Breast epithelium (tissue), 3 donors: ENCODE measurements at regions not wholly inside any gene's neighbourhood (a gene's known extent, or its start where the extent isn't known, plus 50 kb on each side); places are given as distances from the start of the nearest gene placed in this dataset.

Experiments
- CTCF ChIP-seq, 3 donors: fragments of 450-650 bp; IDR thresholded peaks; one replicate each; pipeline ENCODE4 v1.5.1; 2016 to 2017; ENCODE audit warnings: antibody characterized with exemption in 3 of 3, mild to moderate bottlenecking in 3 of 3, moderate library complexity in 3 of 3
- POLR2A ChIP-seq: fragments of 450-650 bp; IDR thresholded peaks from one replicate; pipeline ENCODE4 v1.6.1; 2016; ENCODE audit warnings: antibody characterized with exemption, mild to moderate bottlenecking, moderate library complexity
- POLR2AphosphoS5 ChIP-seq, 3 donors: sonication (generic); formaldehyde crosslinking; IDR thresholded peaks; one replicate each; pipeline ENCODE4 v1.6.1; 2017; ENCODE audit warnings: antibody characterized with exemption in 3 of 3

GRCh38 chr3:107976202-107976800 lies 114.5 kb downstream of the CD47 start:
- TF ChIP-seq CTCF (IDR thresholded peaks at IDR 0.05) = no peak
- no peak for TF ChIP-seq POLR2AphosphoS5 (IDR thresholded peaks at IDR 0.05)
- TF ChIP-seq POLR2A = no peak
